H54 (cell line): ENCODE measurements at regions not wholly inside any gene's neighbourhood (a gene's known extent, or its start where the extent isn't known, plus 50 kb on each side); places are given as distances from the start of the nearest gene placed in this dataset.

Experiments used
- DNase-seq: peaks from one replicate; pipeline ENCODE4 v3.0.0; 2011; ENCODE audit warnings: low spot score, mixed read lengths; ENCODE audit not compliant: insufficient read length
- FAIRE-seq: peaks from 3 replicates; lab custom pipeline; 2011; peaks lifted over from hg19 to GRCh38; lab: Jason Lieb, UNC
- POLR2A ChIP-seq: IDR thresholded peaks from 2 replicates; pipeline ENCODE4 v1.6.1; 2011; ENCODE audit warnings: low read depth, mild to moderate bottlenecking, low read length

DNA sequence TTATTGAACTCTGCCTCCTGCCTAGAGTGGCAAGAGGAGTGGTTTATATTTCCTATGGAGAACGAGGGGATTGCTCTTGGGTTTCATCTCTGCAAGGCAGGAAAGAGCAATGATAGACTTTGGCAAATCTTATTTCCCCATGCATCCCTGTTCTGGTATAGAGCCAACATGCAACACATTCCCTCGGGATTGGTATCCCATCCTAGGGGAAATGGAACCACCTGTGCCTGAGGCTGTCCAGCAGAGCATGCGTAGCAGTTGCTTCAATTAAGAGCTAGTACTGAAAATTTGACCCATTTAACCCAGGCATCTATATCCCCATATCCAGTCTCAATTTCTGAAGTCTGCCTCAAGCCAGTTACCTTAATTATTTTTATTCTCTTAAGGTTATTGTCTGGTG, 205.3 kb downstream of the KCNS3 start:
- FAIRE-seq, result no peak
- no peak for DNase-seq
- no peak for TF ChIP-seq POLR2A

GRCh38 chr2:18078216-18078615, 199.7 kb downstream of the KCNS3 start:
- no peak for TF ChIP-seq POLR2A
- no peak for DNase-seq
- FAIRE-seq, result no peak

- no peak for TF ChIP-seq POLR2A
- DNase-seq (peak; percentile 31), FAIRE-seq (peak; percentile 71)
Observed at GRCh38 chr2:18077704-18078103, 199.2 kb downstream of the KCNS3 start.

DNA sequence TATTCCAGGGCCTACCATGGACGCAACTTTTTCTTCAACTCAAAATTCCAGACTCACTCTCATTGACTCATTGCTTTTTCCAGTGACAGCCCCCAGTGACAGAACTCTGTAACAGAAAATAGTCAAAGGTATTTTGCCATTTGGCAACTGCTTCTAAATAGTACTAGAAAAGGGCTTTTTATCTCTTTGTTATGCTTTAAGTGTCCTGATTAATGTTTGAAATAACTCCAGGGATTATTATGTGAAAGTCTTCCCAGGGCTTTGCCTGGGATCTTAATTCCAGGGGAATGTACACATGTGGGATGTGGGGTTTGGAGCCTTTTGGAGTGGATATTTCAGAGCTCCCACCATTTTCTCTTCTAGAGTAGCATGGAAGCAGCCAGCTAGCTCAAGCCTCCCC, 198.8 kb downstream of the KCNS3 start:
- no peak for FAIRE-seq
- no peak for TF ChIP-seq POLR2A
- no peak for DNase-seq

- DNase-seq, result no peak
- TF ChIP-seq POLR2A, result no peak
- no peak for FAIRE-seq
Observed at GRCh38 chr2:18074476-18074875, 196.0 kb downstream of the KCNS3 start.

DNA sequence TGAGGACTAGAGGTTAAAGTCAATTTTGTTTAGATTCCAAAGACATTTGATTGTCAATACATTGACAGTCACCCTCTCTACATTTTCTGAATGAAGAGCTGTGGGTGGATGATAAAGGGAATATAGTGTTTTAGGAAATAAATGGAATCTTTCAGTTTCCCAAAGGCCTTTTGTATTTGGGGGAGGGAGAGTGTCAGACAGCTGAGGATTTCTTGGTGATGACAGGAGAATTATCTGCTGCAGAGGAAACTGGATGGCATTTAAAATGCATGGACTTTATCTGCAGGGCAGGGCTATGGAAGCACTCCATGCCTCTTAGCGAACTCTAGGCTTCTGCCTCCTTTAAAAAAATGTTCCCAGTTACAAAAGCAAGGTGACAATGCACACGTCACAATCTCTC, 195.1 kb downstream of the KCNS3 start:
- no peak for FAIRE-seq

DNA sequence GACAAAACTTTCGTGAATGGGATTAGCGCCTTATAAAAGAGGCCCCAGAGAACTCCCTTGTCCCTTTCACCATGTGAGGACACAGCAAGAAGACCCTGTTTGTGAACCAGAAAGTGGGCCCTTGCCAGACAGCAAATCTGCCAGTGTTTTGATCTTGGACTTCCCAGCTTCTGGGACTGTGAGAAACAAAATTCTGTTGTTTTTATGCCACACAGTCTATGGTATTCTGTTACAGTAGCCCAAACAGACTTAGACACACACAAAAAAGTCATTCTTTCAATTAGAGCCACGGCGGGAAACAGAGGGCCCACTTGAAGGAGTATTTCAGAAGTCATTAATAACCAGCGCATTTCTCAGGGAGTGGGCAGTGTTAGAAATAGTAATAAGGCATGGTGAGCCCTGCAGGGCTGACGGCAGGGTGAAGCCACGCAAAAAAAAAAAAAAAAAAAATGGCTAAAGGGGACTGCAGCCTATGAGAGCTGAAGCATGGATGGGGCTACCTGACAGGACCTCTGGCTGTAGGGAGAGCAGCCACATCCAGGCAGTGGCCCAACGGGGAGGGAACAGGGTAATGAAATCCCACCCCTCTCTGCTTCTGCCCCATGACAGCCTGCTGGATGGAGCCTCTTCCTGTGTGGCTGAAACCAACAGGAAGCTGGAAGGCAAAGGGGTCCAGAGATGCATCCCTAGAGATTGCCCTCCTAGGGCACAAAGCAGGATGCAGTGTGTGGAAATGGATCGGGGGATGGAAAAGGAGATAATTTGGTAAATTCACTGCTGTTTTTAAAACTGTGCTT, 189.3 kb downstream of the KCNS3 start:
- DNase-seq (no peak), FAIRE-seq (no peak)
- no peak for TF ChIP-seq POLR2A

More for the DNA sequence above, 195.1 kb downstream of the KCNS3 start:
- TF ChIP-seq POLR2A, result no peak
- DNase-seq, result no peak

GRCh38 chr2:18066894-18067293, 188.4 kb downstream of the KCNS3 start:
- FAIRE-seq (no peak), DNase-seq (no peak)
- no peak for TF ChIP-seq POLR2A

GRCh38 chr2:18066066-18066465, 187.6 kb downstream of the KCNS3 start:
- FAIRE-seq (no peak), DNase-seq (no peak)
- no peak for TF ChIP-seq POLR2A

DNA sequence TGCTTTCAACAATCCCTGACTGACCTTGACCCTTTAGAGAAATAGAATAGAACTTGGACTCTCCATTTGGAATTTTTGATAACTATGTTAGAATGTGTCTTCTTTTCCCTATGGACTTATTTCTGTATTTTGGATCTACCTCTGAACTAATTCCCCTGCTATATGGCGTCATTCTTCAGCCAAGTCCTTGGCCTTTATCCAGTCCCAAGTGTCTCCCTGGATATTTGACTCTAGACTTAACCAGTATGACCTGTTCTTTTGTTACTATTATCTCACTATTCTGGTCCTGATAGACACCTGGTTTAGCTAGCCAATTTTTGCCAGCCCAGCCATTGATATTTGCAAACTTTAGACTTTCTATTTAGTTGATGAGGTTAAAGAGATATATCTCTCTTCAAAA, 186.8 kb downstream of the KCNS3 start:
- DNase-seq (no peak), FAIRE-seq (no peak)
- TF ChIP-seq POLR2A, result no peak

- FAIRE-seq, result no peak
- DNase-seq, result no peak
- no peak for TF ChIP-seq POLR2A
Observed at GRCh38 chr2:18063826-18064470, 185.5 kb downstream of the KCNS3 start.

DNA sequence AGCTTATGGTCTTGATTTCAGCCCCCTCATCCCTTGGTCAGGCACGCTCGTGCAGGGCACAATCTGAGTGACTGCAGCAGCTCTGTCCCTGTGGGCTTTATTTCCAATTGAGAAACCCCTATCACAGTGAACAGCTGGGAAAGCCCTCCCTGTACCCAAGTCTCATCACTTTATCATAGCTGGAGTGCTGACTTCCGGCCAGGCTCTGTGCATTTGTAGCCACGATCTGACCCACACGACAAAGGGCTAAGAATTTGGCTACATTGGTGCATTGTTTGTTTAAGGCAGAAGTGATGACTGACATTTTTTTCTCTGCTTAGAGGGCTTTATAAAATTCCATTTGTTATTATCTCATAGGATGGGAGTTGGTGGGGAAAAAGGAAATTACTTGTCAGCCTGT, 184.4 kb downstream of the KCNS3 start:
- FAIRE-seq (no peak), DNase-seq (no peak)
- no peak for TF ChIP-seq POLR2A

GRCh38 chr2:18061717-18062116, 183.2 kb downstream of the KCNS3 start:
- TF ChIP-seq POLR2A, result no peak
- no peak for DNase-seq
- no peak for FAIRE-seq

DNA sequence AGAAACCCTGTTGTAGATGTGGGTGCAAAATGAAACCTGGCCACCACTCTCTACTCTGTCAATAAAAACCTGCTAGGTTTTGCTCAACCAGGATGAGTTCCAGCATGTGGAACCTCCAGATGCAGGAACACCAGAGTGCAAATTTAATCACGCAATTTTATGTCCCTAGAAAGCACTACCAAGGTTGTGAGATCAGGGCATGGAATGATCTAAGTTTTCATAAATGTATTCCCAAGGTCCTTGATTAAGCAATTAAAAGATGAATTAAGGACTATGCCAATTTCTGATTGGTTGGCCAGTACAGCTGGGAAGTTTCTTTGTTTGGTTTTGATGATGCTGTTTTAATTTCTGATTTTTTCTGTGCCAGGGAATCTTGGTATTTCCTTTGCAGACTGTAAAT, 179.2 kb downstream of the KCNS3 start:
- DNase-seq, result no peak
- no peak for FAIRE-seq
- TF ChIP-seq POLR2A, result no peak

- FAIRE-seq (no peak), DNase-seq (no peak)
- no peak for TF ChIP-seq POLR2A
Observed at GRCh38 chr2:18055290-18055689, 176.8 kb downstream of the KCNS3 start.
